WTC11 (cell line): ENCODE measurements at regions not wholly inside any gene's neighbourhood (a gene's known extent, or its start where the extent isn't known, plus 50 kb on each side); places are given as distances from the start of the nearest gene placed in this dataset.

Source experiments
- ATAC-seq: fragments of 200-7000 bp; cut with Tn5 transposase; 2 replicates; pipeline ENCODE4 v1.10.0; 2021; ENCODE audit warnings: mild to moderate bottlenecking, moderate library complexity
- CTCF ChIA-PET: fragments of 300-600 bp; sonication (Branson Sonifier 250); formaldehyde crosslinking; loops from one replicate; lab custom pipeline; 2021; ENCODE audit warnings: antibody characterized with exemption; lab: Charles Lee
- POLR2A ChIA-PET: fragments of 350-600 bp; sonication (Branson Sonifier 250); formaldehyde crosslinking; loops from one replicate; lab custom pipeline; 2021; ENCODE audit warnings: antibody characterized with exemption; lab: Charles Lee
- DNase-seq: peaks from one replicate; pipeline ENCODE4 v3.0.0; 2021; ENCODE audit warnings: low spot score
- H3K27ac Mint-ChIP-seq: 2 replicates; pipeline ENCODE4 v1.8.0; 2021; ENCODE audit warnings: mixed read lengths
- H3K27me3 Mint-ChIP-seq: 2 replicates; pipeline ENCODE4 v1.8.0; 2021; ENCODE audit warnings: low read depth, mild to moderate bottlenecking, moderate library complexity, mixed read lengths
- H3K36me3 Mint-ChIP-seq: 2 replicates; pipeline ENCODE4 v1.8.0; 2021; ENCODE audit warnings: mixed read lengths
- H3K4me1 Mint-ChIP-seq: 2 replicates; pipeline ENCODE4 v1.8.0; 2022; ENCODE audit warnings: mixed read lengths
- H3K4me3 Mint-ChIP-seq: 2 replicates; pipeline ENCODE4 v1.8.0; 2021; ENCODE audit warnings: mild to moderate bottlenecking, moderate library complexity, mixed read lengths
- H3K9me3 Mint-ChIP-seq: 2 replicates; pipeline ENCODE4 v1.8.0; 2021; ENCODE audit warnings: mixed read lengths
- ATF1 ChIP-seq: sonication (generic); formaldehyde crosslinking; IDR thresholded peaks from 2 replicates; pipeline ENCODE4 v1.8.1; 2023; ENCODE audit warnings: mild to moderate bottlenecking, moderate library complexity, missing genetic modification reagents
- CREB1 ChIP-seq: sonication (generic); formaldehyde crosslinking; IDR thresholded peaks from 2 replicates; pipeline ENCODE4 v1.8.0; 2023; ENCODE audit warnings: mild to moderate bottlenecking, missing genetic modification reagents
- CREM ChIP-seq: sonication (generic); formaldehyde crosslinking; IDR thresholded peaks from 2 replicates; pipeline ENCODE4 v1.8.1; 2022; ENCODE audit warnings: mild to moderate bottlenecking, missing genetic modification reagents, moderate library complexity
- EMX1 ChIP-seq: fragments of 250-450 bp; sonication (Bioruptor Pico); IDR thresholded peaks from 2 replicates; pipeline ENCODE4 v1.8.0; 2021; ENCODE audit warnings: mild to moderate bottlenecking
- ETV6 ChIP-seq: sonication (generic); formaldehyde crosslinking; IDR thresholded peaks from 2 replicates; pipeline ENCODE4 v1.8.1; 2022; ENCODE audit warnings: mild to moderate bottlenecking, missing genetic modification reagents
- IRF2 ChIP-seq: sonication (generic); formaldehyde crosslinking; IDR thresholded peaks from 2 replicates; pipeline ENCODE4 v1.8.0; 2022; ENCODE audit warnings: low read depth, missing genetic modification reagents, borderline replicate concordance
- NFYB ChIP-seq: sonication (generic); formaldehyde crosslinking; conservative IDR thresholded peaks from 2 replicates; pipeline ENCODE4 v1.8.0; 2022; ENCODE audit warnings: low read depth, missing genetic modification reagents
- RORB ChIP-seq: fragments of 250-450 bp; sonication (Bioruptor Pico); IDR thresholded peaks from 2 replicates; pipeline ENCODE4 v1.9.0; 2021; ENCODE audit warnings: mild to moderate bottlenecking
- SP1 ChIP-seq: sonication (generic); formaldehyde crosslinking; conservative IDR thresholded peaks from 2 replicates; pipeline ENCODE4 v1.8.1; 2022; ENCODE audit warnings: missing genetic modification reagents
- ZNF219 ChIP-seq: sonication (generic); formaldehyde crosslinking; IDR thresholded peaks from 2 replicates; pipeline ENCODE4 v1.8.0; 2023; ENCODE audit warnings: missing genetic modification reagents, mild to moderate bottlenecking, borderline replicate concordance
- ZNF416 ChIP-seq: fragments of 250-450 bp; sonication (Bioruptor Pico); IDR thresholded peaks from 2 replicates; pipeline ENCODE4 v1.9.0; 2021; ENCODE audit warnings: mild to moderate bottlenecking, inconsistent platforms
- TF ChIP-seq, protein P1 (sequence below): sonication (generic); formaldehyde crosslinking; IDR thresholded peaks from 2 replicates; pipeline ENCODE4 v1.8.1; 2022; ENCODE audit warnings: mild to moderate bottlenecking, missing genetic modification reagents, moderate library complexity, borderline replicate concordance
- TF ChIP-seq, protein P2 (sequence below): fragments of 250-450 bp; sonication (Bioruptor Pico); IDR thresholded peaks from 2 replicates; pipeline ENCODE4 v1.8.0; 2021; ENCODE audit warnings: mild to moderate bottlenecking
- TF ChIP-seq, protein P3 (sequence below): sonication (generic); formaldehyde crosslinking; IDR thresholded peaks from 2 replicates; pipeline ENCODE4 v1.8.1; 2022; ENCODE audit warnings: missing genetic modification reagents, borderline replicate concordance
- TF ChIP-seq, protein P4 (sequence below): sonication (generic); formaldehyde crosslinking; IDR thresholded peaks from 2 replicates; pipeline ENCODE4 v1.8.0; 2022; ENCODE audit warnings: mild to moderate bottlenecking, missing genetic modification reagents
- TF ChIP-seq, protein P5 (sequence below): sonication (generic); formaldehyde crosslinking; IDR thresholded peaks from 2 replicates; pipeline ENCODE4 v1.8.1; 2022; ENCODE audit warnings: low read depth, mild to moderate bottlenecking, moderate library complexity, missing genetic modification reagents, borderline replicate concordance
- TF ChIP-seq, protein P6 (sequence below): sonication (generic); formaldehyde crosslinking; conservative IDR thresholded peaks from 2 replicates; pipeline ENCODE4 v1.8.1; 2022; ENCODE audit warnings: mild to moderate bottlenecking, missing genetic modification reagents
- TF ChIP-seq, protein P7 (sequence below): fragments of 250-450 bp; sonication (Bioruptor Pico); conservative IDR thresholded peaks from 2 replicates; pipeline ENCODE4 v1.9.0; 2021; ENCODE audit warnings: mild to moderate bottlenecking
- TF ChIP-seq, protein P8 (sequence below): sonication (generic); formaldehyde crosslinking; IDR thresholded peaks from 2 replicates; pipeline ENCODE4 v1.8.1; 2023; ENCODE audit warnings: mild to moderate bottlenecking, missing genetic modification reagents, moderate library complexity
- TF ChIP-seq, protein P9 (sequence below): fragments of 250-450 bp; sonication (Bioruptor Pico); IDR thresholded peaks from 2 replicates; pipeline ENCODE4 v1.9.0; 2021; ENCODE audit warnings: mild to moderate bottlenecking
- TF ChIP-seq, protein P10 (sequence below): sonication (generic); formaldehyde crosslinking; IDR thresholded peaks from 2 replicates; pipeline ENCODE4 v1.8.0; 2023; ENCODE audit warnings: mild to moderate bottlenecking, missing genetic modification reagents

DNA sequence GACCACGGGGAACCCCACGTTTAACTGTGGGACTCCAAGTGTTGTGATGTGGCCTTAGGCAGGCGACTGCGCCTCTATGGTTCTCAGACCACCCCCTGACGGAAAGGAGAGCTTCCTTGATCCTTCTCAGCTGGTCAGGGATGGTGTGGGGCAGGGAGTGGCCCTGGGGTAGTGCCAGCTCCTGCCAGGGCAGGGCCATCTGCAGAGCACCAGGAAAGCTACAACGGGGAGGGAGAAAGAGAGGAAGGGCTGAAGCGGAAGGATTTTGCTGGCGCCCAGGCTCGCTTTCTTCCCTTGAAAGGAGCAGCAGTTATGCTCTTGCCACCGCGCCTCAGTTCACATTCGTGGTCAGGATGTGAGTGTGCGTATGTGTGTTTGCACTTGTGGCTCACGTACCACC lies 74.9 kb upstream of the PCBD1 start:
- ATAC-seq (no peak), DNase-seq (no peak)
- H3K4me1 Mint-ChIP-seq: peaks cover 12% of the 10 kb centered on the region
- peaks cover 4% of the 10 kb centered on the region; the same call in 1 of the 2 replicates for H3K27me3 Mint-ChIP-seq
- ChIA-PET POLR2A (no interaction called here), CTCF (no interaction called here)
- no peaks in the 10 kb centered on the region for H3K36me3 Mint-ChIP-seq
- TF ChIP-seq, protein P1, sequence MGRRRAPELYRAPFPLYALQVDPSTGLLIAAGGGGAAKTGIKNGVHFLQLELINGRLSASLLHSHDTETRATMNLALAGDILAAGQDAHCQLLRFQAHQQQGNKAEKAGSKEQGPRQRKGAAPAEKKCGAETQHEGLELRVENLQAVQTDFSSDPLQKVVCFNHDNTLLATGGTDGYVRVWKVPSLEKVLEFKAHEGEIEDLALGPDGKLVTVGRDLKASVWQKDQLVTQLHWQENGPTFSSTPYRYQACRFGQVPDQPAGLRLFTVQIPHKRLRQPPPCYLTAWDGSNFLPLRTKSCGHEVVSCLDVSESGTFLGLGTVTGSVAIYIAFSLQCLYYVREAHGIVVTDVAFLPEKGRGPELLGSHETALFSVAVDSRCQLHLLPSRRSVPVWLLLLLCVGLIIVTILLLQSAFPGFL (CRISPR knock-in tag): no peak
- TF ChIP-seq RORB (CRISPR knock-in tag): no peak
- TF ChIP-seq, protein P2, sequence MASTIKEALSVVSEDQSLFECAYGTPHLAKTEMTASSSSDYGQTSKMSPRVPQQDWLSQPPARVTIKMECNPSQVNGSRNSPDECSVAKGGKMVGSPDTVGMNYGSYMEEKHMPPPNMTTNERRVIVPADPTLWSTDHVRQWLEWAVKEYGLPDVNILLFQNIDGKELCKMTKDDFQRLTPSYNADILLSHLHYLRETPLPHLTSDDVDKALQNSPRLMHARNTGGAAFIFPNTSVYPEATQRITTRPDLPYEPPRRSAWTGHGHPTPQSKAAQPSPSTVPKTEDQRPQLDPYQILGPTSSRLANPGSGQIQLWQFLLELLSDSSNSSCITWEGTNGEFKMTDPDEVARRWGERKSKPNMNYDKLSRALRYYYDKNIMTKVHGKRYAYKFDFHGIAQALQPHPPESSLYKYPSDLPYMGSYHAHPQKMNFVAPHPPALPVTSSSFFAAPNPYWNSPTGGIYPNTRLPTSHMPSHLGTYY (CRISPR knock-in tag): no peak
- TF ChIP-seq, protein P3, sequence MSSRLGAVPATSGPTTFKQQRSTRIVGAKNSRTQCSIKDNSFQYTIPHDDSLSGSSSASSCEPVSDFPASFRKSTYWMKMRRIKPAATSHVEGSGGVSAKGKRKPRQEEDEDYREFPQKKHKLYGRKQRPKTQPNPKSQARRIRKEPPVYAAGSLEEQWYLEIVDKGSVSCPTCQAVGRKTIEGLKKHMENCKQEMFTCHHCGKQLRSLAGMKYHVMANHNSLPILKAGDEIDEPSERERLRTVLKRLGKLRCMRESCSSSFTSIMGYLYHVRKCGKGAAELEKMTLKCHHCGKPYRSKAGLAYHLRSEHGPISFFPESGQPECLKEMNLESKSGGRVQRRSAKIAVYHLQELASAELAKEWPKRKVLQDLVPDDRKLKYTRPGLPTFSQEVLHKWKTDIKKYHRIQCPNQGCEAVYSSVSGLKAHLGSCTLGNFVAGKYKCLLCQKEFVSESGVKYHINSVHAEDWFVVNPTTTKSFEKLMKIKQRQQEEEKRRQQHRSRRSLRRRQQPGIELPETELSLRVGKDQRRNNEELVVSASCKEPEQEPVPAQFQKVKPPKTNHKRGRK (CRISPR knock-in tag): no peak
- no peak for TF ChIP-seq EMX1
- TF ChIP-seq ZNF219 (CRISPR knock-in tag): no peak
- TF ChIP-seq, protein P4, sequence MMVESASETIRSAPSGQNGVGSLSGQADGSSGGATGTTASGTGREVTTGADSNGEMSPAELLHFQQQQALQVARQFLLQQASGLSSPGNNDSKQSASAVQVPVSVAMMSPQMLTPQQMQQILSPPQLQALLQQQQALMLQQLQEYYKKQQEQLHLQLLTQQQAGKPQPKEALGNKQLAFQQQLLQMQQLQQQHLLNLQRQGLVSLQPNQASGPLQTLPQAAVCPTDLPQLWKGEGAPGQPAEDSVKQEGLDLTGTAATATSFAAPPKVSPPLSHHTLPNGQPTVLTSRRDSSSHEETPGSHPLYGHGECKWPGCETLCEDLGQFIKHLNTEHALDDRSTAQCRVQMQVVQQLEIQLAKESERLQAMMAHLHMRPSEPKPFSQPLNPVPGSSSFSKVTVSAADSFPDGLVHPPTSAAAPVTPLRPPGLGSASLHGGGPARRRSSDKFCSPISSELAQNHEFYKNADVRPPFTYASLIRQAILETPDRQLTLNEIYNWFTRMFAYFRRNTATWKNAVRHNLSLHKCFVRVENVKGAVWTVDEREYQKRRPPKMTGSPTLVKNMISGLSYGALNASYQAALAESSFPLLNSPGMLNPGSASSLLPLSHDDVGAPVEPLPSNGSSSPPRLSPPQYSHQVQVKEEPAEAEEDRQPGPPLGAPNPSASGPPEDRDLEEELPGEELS: no peak
- TF ChIP-seq, protein P5, sequence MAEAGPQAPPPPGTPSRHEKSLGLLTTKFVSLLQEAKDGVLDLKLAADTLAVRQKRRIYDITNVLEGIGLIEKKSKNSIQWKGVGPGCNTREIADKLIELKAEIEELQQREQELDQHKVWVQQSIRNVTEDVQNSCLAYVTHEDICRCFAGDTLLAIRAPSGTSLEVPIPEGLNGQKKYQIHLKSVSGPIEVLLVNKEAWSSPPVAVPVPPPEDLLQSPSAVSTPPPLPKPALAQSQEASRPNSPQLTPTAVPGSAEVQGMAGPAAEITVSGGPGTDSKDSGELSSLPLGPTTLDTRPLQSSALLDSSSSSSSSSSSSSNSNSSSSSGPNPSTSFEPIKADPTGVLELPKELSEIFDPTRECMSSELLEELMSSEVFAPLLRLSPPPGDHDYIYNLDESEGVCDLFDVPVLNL (CRISPR knock-in tag): no peak
- no peak for TF ChIP-seq CREM (CRISPR knock-in tag)
- no peaks in the 10 kb centered on the region for H3K9me3 Mint-ChIP-seq
- no peak overlapping the region for H3K27ac Mint-ChIP-seq
- H3K4me3 Mint-ChIP-seq: no peak overlapping the region

DNA sequence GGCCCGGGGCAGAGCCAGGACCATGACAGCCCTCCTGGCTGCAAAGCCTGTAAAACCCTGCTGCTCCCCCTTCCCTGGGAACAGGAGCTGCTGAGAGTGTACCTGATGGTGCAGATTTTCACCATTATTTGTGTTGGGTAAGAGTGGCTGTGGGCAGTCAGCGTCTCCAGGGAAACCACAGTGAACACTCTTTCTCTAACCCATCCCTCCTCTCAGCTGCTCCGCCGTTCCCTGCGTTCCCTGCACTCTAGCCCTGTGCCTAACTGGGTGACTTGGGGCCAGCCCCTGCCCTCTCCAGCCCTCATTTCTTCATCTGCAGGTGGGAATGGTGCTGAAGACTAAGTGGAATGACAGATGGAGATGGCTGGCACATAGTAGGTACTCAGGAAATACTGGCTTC lies 75.9 kb upstream of the PCBD1 start:
- ChIA-PET CTCF (no interaction called here), POLR2A (no interaction called here)

More for the DNA sequence above, 75.9 kb upstream of the PCBD1 start:
- no peak for ATAC-seq
- Mint-ChIP-seq H3K9me3 (no peaks in the 10 kb centered on the region), H3K27ac (no peak overlapping the region), H3K27me3 (peaks cover 7% of the 10 kb centered on the region; the same call in 1 of the 2 replicates), H3K36me3 (no peaks in the 10 kb centered on the region), H3K4me1 (peaks cover 17% of the 10 kb centered on the region), H3K4me3 (no peak overlapping the region)
- TF ChIP-seq CREM (CRISPR knock-in tag) (no peak), ATF1 (CRISPR knock-in tag) (no peak), CREB1 (no peak), ETV6 (CRISPR knock-in tag) (no peak), ZNF416 (no peak), EMX1 (no peak), IRF2 (CRISPR knock-in tag) (no peak), SP1 (CRISPR knock-in tag) (no peak), NFYB (CRISPR knock-in tag) (no peak)
- TF ChIP-seq, protein P6, sequence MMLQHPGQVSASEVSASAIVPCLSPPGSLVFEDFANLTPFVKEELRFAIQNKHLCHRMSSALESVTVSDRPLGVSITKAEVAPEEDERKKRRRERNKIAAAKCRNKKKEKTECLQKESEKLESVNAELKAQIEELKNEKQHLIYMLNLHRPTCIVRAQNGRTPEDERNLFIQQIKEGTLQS (CRISPR knock-in tag): no peak
- TF ChIP-seq, protein P7, sequence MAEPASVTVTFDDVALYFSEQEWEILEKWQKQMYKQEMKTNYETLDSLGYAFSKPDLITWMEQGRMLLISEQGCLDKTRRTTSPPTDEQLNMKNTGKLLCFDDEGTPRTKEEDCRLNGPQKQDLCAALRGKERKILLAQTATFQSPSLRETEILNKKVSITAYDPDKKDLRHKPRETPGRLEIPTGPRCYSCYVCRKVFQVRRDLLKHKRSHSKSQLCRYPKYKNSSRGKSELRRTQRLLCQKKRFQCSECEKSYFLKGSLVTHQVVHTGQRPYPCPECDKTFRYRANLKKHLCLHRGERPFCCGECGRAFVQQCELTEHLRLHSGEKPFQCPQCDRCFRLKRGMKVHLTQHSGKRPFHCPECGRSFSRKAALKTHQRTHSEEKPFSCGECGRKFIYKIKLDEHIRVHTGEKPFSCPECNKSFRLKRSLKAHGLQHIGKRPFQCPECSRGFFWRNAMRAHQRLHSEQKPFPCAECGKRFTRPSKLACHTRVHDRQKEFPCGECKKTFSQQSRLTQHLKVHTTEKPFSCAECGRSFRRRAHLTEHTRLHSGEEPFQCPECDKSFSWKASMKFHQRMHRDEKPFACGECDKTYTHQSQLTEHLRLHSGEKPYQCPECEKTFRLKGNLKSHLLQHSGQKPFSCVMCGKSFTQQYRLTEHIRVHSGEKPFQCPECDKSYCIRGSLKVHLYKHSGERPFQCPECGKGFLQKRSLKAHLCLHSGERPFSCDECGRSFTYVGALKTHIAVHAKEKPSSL (CRISPR knock-in tag): no peak
- TF ChIP-seq, protein P8, sequence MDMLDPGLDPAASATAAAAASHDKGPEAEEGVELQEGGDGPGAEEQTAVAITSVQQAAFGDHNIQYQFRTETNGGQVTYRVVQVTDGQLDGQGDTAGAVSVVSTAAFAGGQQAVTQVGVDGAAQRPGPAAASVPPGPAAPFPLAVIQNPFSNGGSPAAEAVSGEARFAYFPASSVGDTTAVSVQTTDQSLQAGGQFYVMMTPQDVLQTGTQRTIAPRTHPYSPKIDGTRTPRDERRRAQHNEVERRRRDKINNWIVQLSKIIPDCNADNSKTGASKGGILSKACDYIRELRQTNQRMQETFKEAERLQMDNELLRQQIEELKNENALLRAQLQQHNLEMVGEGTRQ (CRISPR knock-in tag): no peak
- TF ChIP-seq, protein P9, sequence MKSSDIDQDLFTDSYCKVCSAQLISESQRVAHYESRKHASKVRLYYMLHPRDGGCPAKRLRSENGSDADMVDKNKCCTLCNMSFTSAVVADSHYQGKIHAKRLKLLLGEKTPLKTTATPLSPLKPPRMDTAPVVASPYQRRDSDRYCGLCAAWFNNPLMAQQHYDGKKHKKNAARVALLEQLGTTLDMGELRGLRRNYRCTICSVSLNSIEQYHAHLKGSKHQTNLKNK (CRISPR knock-in tag): no peak
- TF ChIP-seq, protein P10, sequence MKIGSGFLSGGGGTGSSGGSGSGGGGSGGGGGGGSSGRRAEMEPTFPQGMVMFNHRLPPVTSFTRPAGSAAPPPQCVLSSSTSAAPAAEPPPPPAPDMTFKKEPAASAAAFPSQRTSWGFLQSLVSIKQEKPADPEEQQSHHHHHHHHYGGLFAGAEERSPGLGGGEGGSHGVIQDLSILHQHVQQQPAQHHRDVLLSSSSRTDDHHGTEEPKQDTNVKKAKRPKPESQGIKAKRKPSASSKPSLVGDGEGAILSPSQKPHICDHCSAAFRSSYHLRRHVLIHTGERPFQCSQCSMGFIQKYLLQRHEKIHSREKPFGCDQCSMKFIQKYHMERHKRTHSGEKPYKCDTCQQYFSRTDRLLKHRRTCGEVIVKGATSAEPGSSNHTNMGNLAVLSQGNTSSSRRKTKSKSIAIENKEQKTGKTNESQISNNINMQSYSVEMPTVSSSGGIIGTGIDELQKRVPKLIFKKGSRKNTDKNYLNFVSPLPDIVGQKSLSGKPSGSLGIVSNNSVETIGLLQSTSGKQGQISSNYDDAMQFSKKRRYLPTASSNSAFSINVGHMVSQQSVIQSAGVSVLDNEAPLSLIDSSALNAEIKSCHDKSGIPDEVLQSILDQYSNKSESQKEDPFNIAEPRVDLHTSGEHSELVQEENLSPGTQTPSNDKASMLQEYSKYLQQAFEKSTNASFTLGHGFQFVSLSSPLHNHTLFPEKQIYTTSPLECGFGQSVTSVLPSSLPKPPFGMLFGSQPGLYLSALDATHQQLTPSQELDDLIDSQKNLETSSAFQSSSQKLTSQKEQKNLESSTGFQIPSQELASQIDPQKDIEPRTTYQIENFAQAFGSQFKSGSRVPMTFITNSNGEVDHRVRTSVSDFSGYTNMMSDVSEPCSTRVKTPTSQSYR: no peak
- DNase-seq: no peak
